ENCODE measurements at regions not wholly inside any gene's neighbourhood (a gene's known extent, or its start where the extent isn't known, plus 50 kb on each side); places are given as distances from the start of the nearest gene placed in this dataset.

- TF ChIP-seq POLR2A (conservative IDR thresholded peaks at IDR 0.05) = no peak
- TF ChIP-seq E2F6 (IDR thresholded peaks at IDR 0.05; ENCODE audit: borderline replicate concordance in 1 of 2, extremely low read depth in 1 of 2, insufficient read depth in 1 of 2, insufficient read length in 1 of 2, low read depth in 1 of 2, low read length in 1 of 2, poor library complexity in 1 of 2, severe bottlenecking in 1 of 2) = no peak
- no peak for TF ChIP-seq KDM1A (IDR thresholded peaks at IDR 0.05)
Measured at GRCh38 chr11:22510010-22510409, 115.6 kb downstream of the FANCF start.
